Transverse colon (tissue), 3 donors: ENCODE measurements at regions not wholly inside any gene's neighbourhood (a gene's known extent, or its start where the extent isn't known, plus 50 kb on each side); places are given as distances from the start of the nearest gene placed in this dataset.

ENCODE experiments used
- POLR2A ChIP-seq: fragments of 450-650 bp; IDR thresholded peaks from one replicate; pipeline ENCODE4 v1.6.1; 2016; ENCODE audit warnings: antibody characterized with exemption, mild to moderate bottlenecking, moderate library complexity
- TF ChIP-seq, protein P1 (sequence below), 5 experiments: fragments of 200-600 bp in 3 of 5; fragments of 450-650 bp in 2 of 5; sonication (generic) in 3 of 5; IDR thresholded peaks; 1 replicate in 2 of 5; 2 replicates in 3 of 5; pipeline ENCODE4 v1.5.1; 2016 to 2017; ENCODE audit warnings: antibody characterized with exemption in 5 of 5, inconsistent platforms in 3 of 5, mild to moderate bottlenecking in 2 of 5, moderate library complexity in 1 of 5

DNA sequence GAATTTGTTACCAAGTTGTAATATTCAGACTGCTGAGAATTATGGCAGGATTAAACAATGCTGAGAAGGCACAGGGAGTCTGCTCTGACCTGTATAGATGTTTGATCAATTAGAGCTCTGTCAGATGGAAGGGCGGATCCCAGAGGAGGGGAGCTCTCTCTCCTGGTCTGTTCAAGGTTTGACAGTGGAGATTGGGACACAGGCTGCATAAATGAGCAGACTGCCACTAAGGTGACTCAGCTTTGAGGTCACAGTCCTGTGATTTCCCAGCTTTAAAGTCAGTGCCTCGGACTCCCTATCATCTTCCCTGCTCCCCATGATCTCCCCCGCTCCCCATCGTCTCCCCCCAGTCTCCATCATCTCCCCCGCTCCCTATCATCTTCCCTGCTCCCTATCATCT is 59.2 kb upstream of the SLC22A23 start:
- TF ChIP-seq, protein P1, sequence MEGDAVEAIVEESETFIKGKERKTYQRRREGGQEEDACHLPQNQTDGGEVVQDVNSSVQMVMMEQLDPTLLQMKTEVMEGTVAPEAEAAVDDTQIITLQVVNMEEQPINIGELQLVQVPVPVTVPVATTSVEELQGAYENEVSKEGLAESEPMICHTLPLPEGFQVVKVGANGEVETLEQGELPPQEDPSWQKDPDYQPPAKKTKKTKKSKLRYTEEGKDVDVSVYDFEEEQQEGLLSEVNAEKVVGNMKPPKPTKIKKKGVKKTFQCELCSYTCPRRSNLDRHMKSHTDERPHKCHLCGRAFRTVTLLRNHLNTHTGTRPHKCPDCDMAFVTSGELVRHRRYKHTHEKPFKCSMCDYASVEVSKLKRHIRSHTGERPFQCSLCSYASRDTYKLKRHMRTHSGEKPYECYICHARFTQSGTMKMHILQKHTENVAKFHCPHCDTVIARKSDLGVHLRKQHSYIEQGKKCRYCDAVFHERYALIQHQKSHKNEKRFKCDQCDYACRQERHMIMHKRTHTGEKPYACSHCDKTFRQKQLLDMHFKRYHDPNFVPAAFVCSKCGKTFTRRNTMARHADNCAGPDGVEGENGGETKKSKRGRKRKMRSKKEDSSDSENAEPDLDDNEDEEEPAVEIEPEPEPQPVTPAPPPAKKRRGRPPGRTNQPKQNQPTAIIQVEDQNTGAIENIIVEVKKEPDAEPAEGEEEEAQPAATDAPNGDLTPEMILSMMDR (IDR thresholded peaks at IDR 0.05): no peak
- no peak for TF ChIP-seq POLR2A
